KMS-11 (cell line): ENCODE measurements at regions not wholly inside any gene's neighbourhood (a gene's known extent, or its start where the extent isn't known, plus 50 kb on each side); places are given as distances from the start of the nearest gene placed in this dataset.

Experiments
- H2AFZ ChIP-seq: fragments of 200-600 bp; sonication (generic); 2 replicates; pipeline ENCODE4 v1.6.1; 2016; ENCODE audit warnings: antibody characterized with exemption, mixed run types, low read depth
- H3K27ac ChIP-seq: fragments of 200-600 bp; sonication (generic); 2 replicates; pipeline ENCODE4 v1.6.1; 2016; ENCODE audit warnings: mild to moderate bottlenecking, mixed run types
- H3K27me3 ChIP-seq: fragments of 200-600 bp; sonication (generic); 2 replicates; pipeline ENCODE4 v1.6.1; 2017; ENCODE audit warnings: mild to moderate bottlenecking, low read depth, mixed run types, moderate library complexity; ENCODE audit not compliant: insufficient read depth
- H3K36me3 ChIP-seq: fragments of 200-600 bp; sonication (generic); 2 replicates; pipeline ENCODE4 v1.6.1; 2017; ENCODE audit warnings: mild to moderate bottlenecking, mixed run types; ENCODE audit not compliant: insufficient read depth
- H3K4me1 ChIP-seq: fragments of 200-600 bp; sonication (generic); 2 replicates; pipeline ENCODE4 v1.6.1; 2016; ENCODE audit warnings: mild to moderate bottlenecking, low read depth, mixed run types; ENCODE audit not compliant: poor library complexity, severe bottlenecking
- H3K4me2 ChIP-seq: fragments of 200-600 bp; sonication (generic); 2 replicates; pipeline ENCODE4 v1.7.0; 2016; ENCODE audit warnings: mild to moderate bottlenecking, mixed run types
- H3K4me3 ChIP-seq: fragments of 200-600 bp; sonication (generic); IDR thresholded peaks from 2 replicates; pipeline ENCODE4 v1.6.1; 2017; ENCODE audit warnings: low read depth, low read length, mixed read lengths; ENCODE audit not compliant: insufficient read depth
- H3K79me2 ChIP-seq: fragments of 200-600 bp; sonication (generic); 2 replicates; pipeline ENCODE4 v1.6.1; 2016; ENCODE audit warnings: low read depth, mixed run types; ENCODE audit not compliant: insufficient read depth
- H3K9ac ChIP-seq: fragments of 200-600 bp; sonication (generic); 2 replicates; pipeline ENCODE4 v1.6.1; 2016; ENCODE audit warnings: mild to moderate bottlenecking, mixed run types
- H4K20me1 ChIP-seq: fragments of 200-600 bp; sonication (generic); 2 replicates; pipeline ENCODE4 v1.6.1; 2016; ENCODE audit warnings: mild to moderate bottlenecking, mixed run types; ENCODE audit not compliant: insufficient read depth
- TF ChIP-seq, protein P1 (sequence below): fragments of 200-600 bp; sonication (generic); conservative IDR thresholded peaks from 2 replicates; pipeline ENCODE4 v1.6.1; 2017; ENCODE audit warnings: low read depth, mild to moderate bottlenecking, antibody characterized with exemption, low read length, moderate library complexity, mixed read lengths

DNA sequence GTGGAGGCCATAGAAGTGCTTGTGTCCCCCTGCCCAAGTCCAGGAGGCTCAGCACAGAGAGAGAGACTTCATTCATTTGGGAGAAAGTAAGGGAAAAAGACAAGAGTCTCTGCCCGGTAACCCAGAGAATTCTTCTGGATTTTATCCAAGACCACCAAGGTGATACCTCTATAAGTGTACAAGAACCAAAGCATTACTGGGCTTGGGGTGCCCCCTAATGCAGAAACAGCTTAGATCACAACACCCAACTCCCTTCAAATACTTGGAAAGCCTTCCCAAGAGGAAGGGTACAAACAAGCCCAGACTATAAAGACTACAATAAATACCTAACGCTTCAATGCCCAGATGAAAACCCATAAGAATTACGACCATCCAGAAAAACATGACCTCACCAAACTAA, 119.7 kb upstream of the PDE3A start:
- Histone ChIP-seq H3K4me2 (no peak overlapping the region), H2AFZ (no peak overlapping the region), H3K79me2 (no peaks in the 10 kb centered on the region), H3K4me3 (no peak overlapping the region), H3K27me3 (no peaks in the 10 kb centered on the region), H3K4me1 (no peaks in the 10 kb centered on the region), H3K27ac (no peak overlapping the region), H3K9ac (no peak overlapping the region), H3K36me3 (no peaks in the 10 kb centered on the region), H4K20me1 (no peaks in the 10 kb centered on the region)
- TF ChIP-seq, protein P1, sequence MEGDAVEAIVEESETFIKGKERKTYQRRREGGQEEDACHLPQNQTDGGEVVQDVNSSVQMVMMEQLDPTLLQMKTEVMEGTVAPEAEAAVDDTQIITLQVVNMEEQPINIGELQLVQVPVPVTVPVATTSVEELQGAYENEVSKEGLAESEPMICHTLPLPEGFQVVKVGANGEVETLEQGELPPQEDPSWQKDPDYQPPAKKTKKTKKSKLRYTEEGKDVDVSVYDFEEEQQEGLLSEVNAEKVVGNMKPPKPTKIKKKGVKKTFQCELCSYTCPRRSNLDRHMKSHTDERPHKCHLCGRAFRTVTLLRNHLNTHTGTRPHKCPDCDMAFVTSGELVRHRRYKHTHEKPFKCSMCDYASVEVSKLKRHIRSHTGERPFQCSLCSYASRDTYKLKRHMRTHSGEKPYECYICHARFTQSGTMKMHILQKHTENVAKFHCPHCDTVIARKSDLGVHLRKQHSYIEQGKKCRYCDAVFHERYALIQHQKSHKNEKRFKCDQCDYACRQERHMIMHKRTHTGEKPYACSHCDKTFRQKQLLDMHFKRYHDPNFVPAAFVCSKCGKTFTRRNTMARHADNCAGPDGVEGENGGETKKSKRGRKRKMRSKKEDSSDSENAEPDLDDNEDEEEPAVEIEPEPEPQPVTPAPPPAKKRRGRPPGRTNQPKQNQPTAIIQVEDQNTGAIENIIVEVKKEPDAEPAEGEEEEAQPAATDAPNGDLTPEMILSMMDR: no peak

DNA sequence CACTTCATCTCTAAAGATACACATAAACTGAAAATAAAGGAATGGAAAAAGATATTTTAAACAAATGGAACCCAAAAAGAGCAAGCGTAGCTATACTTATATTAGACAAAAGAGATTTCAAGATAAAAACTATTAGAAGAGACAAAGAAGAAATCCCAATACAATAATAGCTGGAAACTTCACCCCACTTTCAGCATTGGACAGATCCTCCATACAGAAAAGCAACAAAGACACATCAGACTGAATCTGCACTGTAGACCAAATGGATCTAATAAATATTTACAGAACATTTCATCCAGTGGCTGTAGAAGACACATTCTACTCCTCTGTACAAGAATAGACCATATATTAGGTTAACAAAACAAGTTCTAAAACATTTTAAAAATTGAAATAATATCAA, 117.6 kb upstream of the PDE3A start:
- H3K36me3 ChIP-seq: no peaks in the 10 kb centered on the region
- H3K79me2 ChIP-seq: no peaks in the 10 kb centered on the region
- H3K4me2 ChIP-seq: no peak overlapping the region
- H3K9ac ChIP-seq: no peak overlapping the region
- H3K27me3 ChIP-seq: no peaks in the 10 kb centered on the region
- no peaks in the 10 kb centered on the region for H4K20me1 ChIP-seq
- TF ChIP-seq, protein P1: no peak
- no peak overlapping the region for H2AFZ ChIP-seq
- H3K4me3 ChIP-seq: no peak overlapping the region
- no peaks in the 10 kb centered on the region for H3K4me1 ChIP-seq
- no peak overlapping the region for H3K27ac ChIP-seq

DNA sequence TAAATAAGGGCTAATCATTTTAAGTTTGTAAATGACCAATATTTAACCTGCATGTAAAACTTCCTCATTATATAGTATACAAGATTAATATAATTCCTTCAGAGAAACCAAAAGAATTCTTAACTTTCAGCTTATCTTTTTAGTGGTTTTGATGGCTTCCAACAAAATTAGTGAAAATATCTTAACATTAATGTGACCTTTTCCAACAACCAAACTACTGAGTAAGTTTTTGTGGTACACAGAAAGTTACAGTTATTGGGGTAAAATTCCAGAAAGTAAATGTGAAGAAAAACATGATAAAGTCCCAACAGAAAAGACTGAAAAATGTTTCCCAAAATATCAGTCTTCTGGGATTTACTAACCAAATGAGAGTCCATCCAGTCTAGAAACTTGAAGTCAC, 111.0 kb upstream of the PDE3A start:
- TF ChIP-seq, protein P1: no peak
- H3K79me2 ChIP-seq: no peaks in the 10 kb centered on the region
- H3K36me3 ChIP-seq: no peaks in the 10 kb centered on the region
- H3K4me2 ChIP-seq: no peak overlapping the region
- no peaks in the 10 kb centered on the region for H4K20me1 ChIP-seq
- no peak overlapping the region for H2AFZ ChIP-seq
- H3K4me1 ChIP-seq: no peaks in the 10 kb centered on the region
- no peak overlapping the region for H3K9ac ChIP-seq
- no peaks in the 10 kb centered on the region for H3K27me3 ChIP-seq
- H3K4me3 ChIP-seq: no peak overlapping the region
- H3K27ac ChIP-seq: no peak overlapping the region

DNA sequence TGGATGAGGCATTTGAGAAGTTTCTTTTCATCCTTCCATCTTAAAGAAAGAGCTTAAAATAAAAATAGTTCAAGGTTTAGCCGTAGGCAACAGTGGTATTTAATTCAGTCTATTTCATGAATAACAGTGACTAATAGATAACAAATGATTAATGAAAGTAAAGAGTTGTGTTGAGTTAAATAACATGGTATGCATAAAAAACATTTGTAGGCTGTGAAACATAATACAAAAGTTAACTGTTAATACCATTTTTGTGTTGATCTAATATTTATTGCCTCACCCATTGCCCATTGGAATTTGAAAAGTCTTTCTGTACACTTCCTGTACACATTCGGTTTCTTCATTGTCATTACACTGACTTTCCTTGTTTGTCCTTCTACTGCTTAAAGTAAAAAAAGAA, 108.6 kb upstream of the PDE3A start:
- no peaks in the 10 kb centered on the region for H4K20me1 ChIP-seq
- H3K79me2 ChIP-seq: no peaks in the 10 kb centered on the region
- no peak overlapping the region for H3K4me2 ChIP-seq
- no peaks in the 10 kb centered on the region for H3K4me1 ChIP-seq
- H2AFZ ChIP-seq: no peak overlapping the region
- TF ChIP-seq, protein P1: no peak
- H3K4me3 ChIP-seq: no peak overlapping the region
- H3K27me3 ChIP-seq: no peaks in the 10 kb centered on the region
- no peak overlapping the region for H3K27ac ChIP-seq
- no peak overlapping the region for H3K9ac ChIP-seq
- no peaks in the 10 kb centered on the region for H3K36me3 ChIP-seq

DNA sequence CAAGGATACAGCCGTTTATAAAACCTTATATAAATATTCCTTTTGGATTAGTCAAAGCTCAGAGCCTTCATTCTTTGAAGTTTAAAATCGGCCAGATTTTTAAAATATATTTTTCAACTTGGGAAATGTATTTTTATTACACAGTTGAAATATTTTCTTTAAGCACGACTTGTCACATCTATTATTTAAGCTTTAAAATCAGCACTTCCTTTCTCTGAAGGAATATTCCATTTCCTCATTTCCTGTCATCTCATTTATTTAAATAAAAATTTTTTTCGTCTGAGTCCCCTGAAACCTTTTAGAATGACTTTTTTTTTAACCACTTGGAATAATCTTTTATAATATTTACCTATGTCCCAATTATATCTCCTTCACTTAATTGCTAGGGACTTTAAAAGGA, 107.5 kb upstream of the PDE3A start:
- H4K20me1 ChIP-seq: no peaks in the 10 kb centered on the region
- TF ChIP-seq, protein P1: no peak
- H3K4me3 ChIP-seq: no peak overlapping the region
- no peak overlapping the region for H2AFZ ChIP-seq
- H3K79me2 ChIP-seq: no peaks in the 10 kb centered on the region
- no peaks in the 10 kb centered on the region for H3K4me1 ChIP-seq
- no peaks in the 10 kb centered on the region for H3K36me3 ChIP-seq
- H3K9ac ChIP-seq: no peak overlapping the region
- H3K4me2 ChIP-seq: no peak overlapping the region
- no peak overlapping the region for H3K27ac ChIP-seq
- no peaks in the 10 kb centered on the region for H3K27me3 ChIP-seq
